ENCODE measurements at regions not wholly inside any gene's neighbourhood (a gene's known extent, or its start where the extent isn't known, plus 50 kb on each side); places are given as distances from the start of the nearest gene placed in this dataset.

- DNase-seq (ENCODE audit: missing footprints) (no peak), ATAC-seq (no peak)
- intact Hi-C loops (cut with DNase I): no loop called here
Observed at GRCh38 chr6:9437836-9438235, 977.0 kb downstream of the TFAP2A start.

GRCh38 chr6:9435281-9435680, 979.6 kb downstream of the TFAP2A start:
- no peak for DNase-seq (ENCODE audit: missing footprints)
- ATAC-seq: no peak
- intact Hi-C loops (cut with DNase I): no loop called here

- DNase-seq (ENCODE audit: missing footprints): no peak
- ATAC-seq: no peak
- intact Hi-C loops (cut with DNase I): no loop called here
Observed at GRCh38 chr6:9431945-9432344, 982.9 kb downstream of the TFAP2A start.

GRCh38 chr6:9428421-9429172, 986.3 kb downstream of the TFAP2A start:
- ATAC-seq (no peak), DNase-seq (ENCODE audit: missing footprints) (no peak)
- intact Hi-C loops (cut with DNase I): no loop called here

GRCh38 chr6:9422138-9422537, 986.8 kb upstream of the SLC35B3 start:
- DNase-seq (ENCODE audit: missing footprints): no peak
- ATAC-seq: no peak
- intact Hi-C loops (cut with DNase I): no loop called here

GRCh38 chr6:9420316-9421015, 985.1 kb upstream of the SLC35B3 start:
- ATAC-seq: no peak
- no peak for DNase-seq (ENCODE audit: missing footprints)
- intact Hi-C loops (cut with DNase I): no loop called here

GRCh38 chr6:9417400-9417799, 982.1 kb upstream of the SLC35B3 start:
- intact Hi-C loops (cut with DNase I): no loop called here
- no peak for ATAC-seq
- DNase-seq (ENCODE audit: missing footprints): no peak

GRCh38 chr6:9412951-9413559, 977.7 kb upstream of the SLC35B3 start:
- ATAC-seq: peak; percentile 67
- DNase-seq (ENCODE audit: missing footprints): no peak
- intact Hi-C loops (cut with DNase I): loop anchor here (2.0 kb wide), 1 partner anchor 162 kb away; no protein-coding TSS in a partner anchor

GRCh38 chr6:9409126-9409525, 973.8 kb upstream of the SLC35B3 start:
- intact Hi-C loops (cut with DNase I): no loop called here
- DNase-seq (ENCODE audit: missing footprints) (no peak), ATAC-seq (no peak)

GRCh38 chr6:9408402-9409117, 973.2 kb upstream of the SLC35B3 start:
- intact Hi-C loops (cut with DNase I): no loop called here
- ATAC-seq: no peak
- no peak for DNase-seq (ENCODE audit: missing footprints)

GRCh38 chr6:9405825-9406224, 970.5 kb upstream of the SLC35B3 start:
- DNase-seq (ENCODE audit: missing footprints) (no peak), ATAC-seq (no peak)
- intact Hi-C loops (cut with DNase I): no loop called here

GRCh38 chr6:9405369-9405768, 970.0 kb upstream of the SLC35B3 start:
- intact Hi-C loops (cut with DNase I): no loop called here
- ATAC-seq (no peak), DNase-seq (ENCODE audit: missing footprints) (no peak)

- no peak for ATAC-seq
- intact Hi-C loops (cut with DNase I): no loop called here
- DNase-seq (ENCODE audit: missing footprints): no peak
Observed at GRCh38 chr6:9404351-9405146, 969.2 kb upstream of the SLC35B3 start.

GRCh38 chr6:9403736-9404135, 968.4 kb upstream of the SLC35B3 start:
- DNase-seq (ENCODE audit: missing footprints) (no peak), ATAC-seq (no peak)
- intact Hi-C loops (cut with DNase I): no loop called here

- intact Hi-C loops (cut with DNase I): no loop called here
- ATAC-seq: no peak
Observed at GRCh38 chr6:9401960-9402359, 966.6 kb upstream of the SLC35B3 start.

GRCh38 chr6:9399916-9400315, 964.6 kb upstream of the SLC35B3 start:
- ATAC-seq (no peak), DNase-seq (ENCODE audit: missing footprints) (no peak)
- intact Hi-C loops (cut with DNase I): loop anchor here (2.0 kb wide), 1 partner anchor 39 kb away; no protein-coding TSS in a partner anchor

More at GRCh38 chr6:9401960-9402359, 966.6 kb upstream of the SLC35B3 start:
- DNase-seq (ENCODE audit: missing footprints): no peak

- ATAC-seq: peak; percentile 62
- peak; percentile 68 for DNase-seq (ENCODE audit: missing footprints)
- intact Hi-C loops (cut with DNase I): loop anchor here (2.0 kb wide), 1 partner anchor 38 kb away; no protein-coding TSS in a partner anchor
Observed at GRCh38 chr6:9398767-9399373, 963.5 kb upstream of the SLC35B3 start.

Data from Right ventricle myocardium inferior (tissue), 1 donor.